Globus pallidus (tissue), 1 donor: ENCODE measurements at regions not wholly inside any gene's neighbourhood (a gene's known extent, or its start where the extent isn't known, plus 50 kb on each side); places are given as distances from the start of the nearest gene placed in this dataset.
A peak's percentile ranks its signal among the peaks of the same experiment; 100 is the strongest.
"Not testable (repeated sequence)": the region's sequence is repeated elsewhere in the genome, so short reads cannot be mapped to it uniquely, and the experiment has no call there.

Experiments used
- DNase-seq: peaks from one replicate; pipeline ENCODE4 v3.0.0-alpha.2; 2015; ENCODE audit warnings: low spot score

- DNase-seq = no peak
These were observed 404.9 kb upstream of the MBL2 start for GRCh38 chr10:53177468-53177867.

GRCh38 chr10:53166325-53166724 lies 393.7 kb upstream of the MBL2 start:
- no peak for DNase-seq

- no peak for DNase-seq
These were observed 390.3 kb upstream of the MBL2 start for GRCh38 chr10:53162856-53163255.

- no peak for DNase-seq
These were observed 388.6 kb upstream of the MBL2 start for GRCh38 chr10:53161231-53161630.

GRCh38 chr10:53155674-53156073 lies 383.1 kb upstream of the MBL2 start:
- not testable (repeated sequence) for DNase-seq

- DNase-seq = no peak
These were observed 381.2 kb upstream of the MBL2 start for GRCh38 chr10:53153831-53154230.

GRCh38 chr10:53140506-53140905 lies 367.9 kb upstream of the MBL2 start:
- DNase-seq = no peak

- no peak for DNase-seq
These were observed 363.3 kb upstream of the MBL2 start for GRCh38 chr10:53135897-53136253.

GRCh38 chr10:53135213-53135896 lies 362.8 kb upstream of the MBL2 start:
- DNase-seq = no peak

GRCh38 chr10:53134050-53134449 lies 361.5 kb upstream of the MBL2 start:
- no peak for DNase-seq

GRCh38 chr10:53130337-53130736 lies 357.8 kb upstream of the MBL2 start:
- no peak for DNase-seq

GRCh38 chr10:53127686-53128085 lies 355.1 kb upstream of the MBL2 start:
- no peak for DNase-seq

- no peak for DNase-seq
These were observed 350.7 kb upstream of the MBL2 start for GRCh38 chr10:53123311-53123710.

- DNase-seq = peak; percentile 35
These were observed 349.7 kb upstream of the MBL2 start for GRCh38 chr10:53122281-53122680.

GRCh38 chr10:53115660-53116059 lies 343.1 kb upstream of the MBL2 start:
- DNase-seq = no peak

- no peak for DNase-seq
These were observed 338.9 kb upstream of the MBL2 start for GRCh38 chr10:53111529-53111928.

- no peak for DNase-seq
These were observed 336.7 kb upstream of the MBL2 start for GRCh38 chr10:53109320-53109719.

- no peak for DNase-seq
These were observed 335.8 kb upstream of the MBL2 start for GRCh38 chr10:53108317-53108934.

GRCh38 chr10:53107711-53108110 lies 335.1 kb upstream of the MBL2 start:
- no peak for DNase-seq

GRCh38 chr10:53102424-53102823 lies 329.8 kb upstream of the MBL2 start:
- DNase-seq = no peak

GRCh38 chr10:53093878-53094277 lies 321.3 kb upstream of the MBL2 start:
- no peak for DNase-seq

GRCh38 chr10:53091574-53091973 lies 319.0 kb upstream of the MBL2 start:
- no peak for DNase-seq

GRCh38 chr10:53088961-53089360 lies 316.4 kb upstream of the MBL2 start:
- no peak for DNase-seq

- DNase-seq = no peak
These were observed 306.7 kb upstream of the MBL2 start for GRCh38 chr10:53079283-53079682.
